ENCODE measurements at regions not wholly inside any gene's neighbourhood (a gene's known extent, or its start where the extent isn't known, plus 50 kb on each side); places are given as distances from the start of the nearest gene placed in this dataset.

DNA sequence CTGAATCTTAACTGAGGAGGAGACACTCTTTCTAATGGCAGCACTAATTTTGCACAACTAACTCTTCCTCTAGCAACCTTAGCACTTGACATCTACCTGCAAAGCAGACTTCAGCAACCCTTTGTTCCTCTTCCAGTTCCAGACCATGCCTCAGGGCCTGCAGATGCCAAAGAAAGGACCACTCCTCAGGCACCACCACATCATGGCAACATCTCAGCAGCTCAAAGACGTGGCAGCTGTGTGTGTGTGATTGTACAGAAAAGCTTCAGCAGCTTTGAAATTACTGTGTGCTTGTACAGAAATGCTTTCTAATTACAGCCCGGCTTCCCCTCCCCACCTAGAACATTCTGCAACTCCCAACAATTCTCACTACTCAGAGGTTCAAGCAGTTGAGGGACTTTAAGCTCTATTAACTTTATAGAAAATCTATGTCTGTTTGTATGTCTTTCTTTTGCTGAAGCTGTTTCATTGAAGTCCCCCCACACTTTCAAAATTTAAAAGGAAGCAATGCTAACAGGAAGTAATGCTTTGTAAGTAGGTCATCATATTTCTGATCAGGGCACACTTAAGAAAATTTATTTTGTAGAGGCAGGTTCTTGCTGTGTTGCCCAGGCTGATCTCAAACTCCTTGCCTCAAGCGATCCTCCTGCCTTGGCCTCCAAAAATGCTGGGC lies 115.2 kb downstream of the CD47 start:
- TF ChIP-seq, protein P1, sequence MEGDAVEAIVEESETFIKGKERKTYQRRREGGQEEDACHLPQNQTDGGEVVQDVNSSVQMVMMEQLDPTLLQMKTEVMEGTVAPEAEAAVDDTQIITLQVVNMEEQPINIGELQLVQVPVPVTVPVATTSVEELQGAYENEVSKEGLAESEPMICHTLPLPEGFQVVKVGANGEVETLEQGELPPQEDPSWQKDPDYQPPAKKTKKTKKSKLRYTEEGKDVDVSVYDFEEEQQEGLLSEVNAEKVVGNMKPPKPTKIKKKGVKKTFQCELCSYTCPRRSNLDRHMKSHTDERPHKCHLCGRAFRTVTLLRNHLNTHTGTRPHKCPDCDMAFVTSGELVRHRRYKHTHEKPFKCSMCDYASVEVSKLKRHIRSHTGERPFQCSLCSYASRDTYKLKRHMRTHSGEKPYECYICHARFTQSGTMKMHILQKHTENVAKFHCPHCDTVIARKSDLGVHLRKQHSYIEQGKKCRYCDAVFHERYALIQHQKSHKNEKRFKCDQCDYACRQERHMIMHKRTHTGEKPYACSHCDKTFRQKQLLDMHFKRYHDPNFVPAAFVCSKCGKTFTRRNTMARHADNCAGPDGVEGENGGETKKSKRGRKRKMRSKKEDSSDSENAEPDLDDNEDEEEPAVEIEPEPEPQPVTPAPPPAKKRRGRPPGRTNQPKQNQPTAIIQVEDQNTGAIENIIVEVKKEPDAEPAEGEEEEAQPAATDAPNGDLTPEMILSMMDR (IDR thresholded peaks at IDR 0.05) = no peak
- Histone ChIP-seq H3K36me3 (no peaks in the 10 kb centered on the region), H3K4me1 (peaks cover 0 to 15% of the 10 kb centered on the region in 2 donors), H3K27ac (no peak overlapping the region), H3K27me3 (no peaks in the 10 kb centered on the region), H3K9me3 (no peaks in the 10 kb centered on the region), H3K4me3 (no peak overlapping the region)
- no peak for DNase-seq (ENCODE audit: low spot score)

DNA sequence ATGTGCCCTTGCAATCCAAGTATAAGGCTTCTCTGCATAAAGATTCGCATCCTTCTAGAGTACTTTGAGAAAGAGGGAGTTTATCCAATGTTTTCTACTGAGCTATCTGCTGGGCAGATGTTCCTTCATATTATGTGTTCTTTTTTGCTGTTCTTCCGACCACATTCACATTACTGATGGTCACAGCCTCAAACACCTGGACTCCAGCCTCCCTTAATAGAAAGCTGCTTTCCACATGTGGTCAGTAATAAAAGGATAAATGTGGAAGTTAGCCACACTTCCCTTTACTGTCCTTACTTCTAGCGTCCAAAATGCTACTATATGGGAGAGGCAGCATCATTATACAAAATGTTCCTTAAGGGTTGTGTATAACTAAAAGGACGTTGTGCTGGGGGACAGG lies 116.9 kb downstream of the CD47 start:
- H3K36me3 ChIP-seq = no peaks in the 10 kb centered on the region
- H3K27ac ChIP-seq = no peak overlapping the region
- H3K27me3 ChIP-seq = no peaks in the 10 kb centered on the region
- no peak for DNase-seq (ENCODE audit: low spot score)
- TF ChIP-seq, protein P1 (IDR thresholded peaks at IDR 0.05) = no peak
- H3K9me3 ChIP-seq = no peaks in the 10 kb centered on the region
- no peak overlapping the region for H3K4me3 ChIP-seq
- H3K4me1 ChIP-seq = peaks cover 0 to 16% of the 10 kb centered on the region in 2 donors

DNA sequence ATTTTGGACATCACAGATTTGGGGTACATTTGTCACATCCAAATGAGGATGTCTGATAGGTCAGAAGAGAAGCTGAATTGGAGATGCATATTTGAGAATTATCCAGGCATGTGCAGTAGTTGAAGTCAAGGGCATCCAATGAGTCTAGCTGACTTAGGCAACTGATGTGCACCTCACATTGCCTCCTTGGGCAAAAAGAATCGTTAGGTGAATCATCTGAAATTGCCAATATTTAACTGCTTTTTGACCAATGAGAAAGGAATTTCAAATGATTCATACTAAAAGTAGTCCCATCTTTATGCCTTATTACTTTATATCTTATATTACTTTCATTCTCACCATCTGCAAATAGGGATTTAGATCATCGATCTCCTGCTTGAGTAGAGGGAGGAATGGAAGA lies 117.7 kb downstream of the CD47 start:
- Histone ChIP-seq H3K36me3 (no peaks in the 10 kb centered on the region), H3K4me3 (no peak overlapping the region), H3K27ac (no peak overlapping the region), H3K27me3 (no peaks in the 10 kb centered on the region), H3K4me1 (peaks cover 0 to 15% of the 10 kb centered on the region in 2 donors), H3K9me3 (no peaks in the 10 kb centered on the region)
- DNase-seq (ENCODE audit: low spot score) = no peak
- TF ChIP-seq, protein P1 (IDR thresholded peaks at IDR 0.05) = no peak

DNA sequence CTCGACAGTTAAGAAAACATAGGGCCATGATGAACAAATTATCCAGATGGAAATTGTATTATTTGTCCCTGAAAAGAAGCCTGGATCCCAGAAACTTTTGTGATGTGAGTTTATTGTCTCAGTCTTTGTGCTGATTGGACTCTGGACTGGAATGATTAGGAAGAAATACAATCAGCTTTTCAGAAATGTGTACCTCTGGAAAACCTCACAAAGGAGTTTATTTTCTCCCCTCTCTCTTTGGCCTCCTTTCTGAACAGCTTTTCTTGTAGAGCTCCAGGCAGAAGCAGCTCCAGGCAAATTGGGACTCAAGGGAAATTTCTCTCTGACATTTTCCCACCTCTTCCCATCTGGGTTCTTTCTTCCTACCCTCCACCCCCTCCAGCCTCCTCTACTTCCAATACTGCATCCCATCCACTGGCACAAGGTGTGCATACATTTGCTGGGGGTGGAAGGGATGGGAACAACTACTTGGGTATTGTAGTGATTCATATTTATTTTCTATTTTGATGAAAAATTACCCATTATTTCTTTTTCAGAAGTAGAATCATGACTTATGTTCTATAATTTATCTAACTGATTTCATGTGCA lies 119.7 kb downstream of the CD47 start:
- no peaks in the 10 kb centered on the region for H3K9me3 ChIP-seq
- H3K36me3 ChIP-seq = no peaks in the 10 kb centered on the region
- TF ChIP-seq, protein P1 (IDR thresholded peaks at IDR 0.05) = no peak
- DNase-seq (ENCODE audit: low spot score) = no peak
- no peaks in the 10 kb centered on the region for H3K27me3 ChIP-seq
- peaks cover 0 to 15% of the 10 kb centered on the region in 2 donors for H3K4me1 ChIP-seq
- no peak overlapping the region for H3K4me3 ChIP-seq
- no peak overlapping the region for H3K27ac ChIP-seq

DNA sequence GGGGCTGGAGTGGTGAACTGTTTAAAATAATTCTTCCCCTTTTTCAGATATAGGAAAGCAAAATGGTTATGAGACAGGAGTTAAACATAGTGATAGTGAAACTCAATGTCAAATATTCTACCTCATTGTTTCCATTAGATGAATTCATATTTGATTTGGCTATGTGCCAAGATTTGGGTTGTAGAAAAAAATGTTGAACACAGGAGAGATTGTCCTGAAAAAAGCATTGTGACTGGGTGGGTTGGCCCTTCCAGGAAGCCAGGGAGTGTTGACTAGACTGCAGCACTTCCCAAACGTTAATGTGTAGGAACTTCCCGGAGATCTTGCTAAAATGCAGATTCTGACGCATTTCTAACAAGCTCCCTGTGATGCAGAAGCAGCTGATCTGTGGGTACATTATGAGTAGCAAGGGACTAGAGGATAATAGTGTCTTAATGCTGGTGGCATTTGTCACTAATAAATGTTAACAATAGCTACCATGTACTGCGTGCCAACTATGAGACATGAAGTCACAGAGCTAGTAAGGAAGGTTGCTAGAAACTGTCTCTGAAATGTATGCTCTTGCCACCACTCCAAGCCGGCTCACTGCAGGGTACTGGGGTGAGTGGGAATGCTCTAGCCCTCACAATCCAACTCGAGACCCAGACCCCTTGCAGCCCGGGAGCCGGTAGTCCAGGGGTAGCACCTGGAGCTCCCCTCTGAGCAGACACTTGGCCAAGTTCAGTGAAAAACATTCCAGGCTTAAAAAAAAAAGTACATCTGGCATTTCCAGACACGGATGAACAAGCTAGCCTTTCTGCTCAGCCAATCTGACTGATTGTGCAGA lies 120.6 kb downstream of the CD47 start:
- no peak for DNase-seq (ENCODE audit: low spot score)

More for the DNA sequence above, 120.6 kb downstream of the CD47 start:
- TF ChIP-seq, protein P1 (IDR thresholded peaks at IDR 0.05) = no peak
- Histone ChIP-seq H3K4me1 (peaks cover 0 to 15% of the 10 kb centered on the region in 2 donors), H3K9me3 (no peaks in the 10 kb centered on the region), H3K27ac (no peak overlapping the region), H3K27me3 (no peaks in the 10 kb centered on the region), H3K4me3 (no peak overlapping the region), H3K36me3 (no peaks in the 10 kb centered on the region)
